ENCODE measurements at regions not wholly inside any gene's neighbourhood (a gene's known extent, or its start where the extent isn't known, plus 50 kb on each side); places are given as distances from the start of the nearest gene placed in this dataset.

DNA sequence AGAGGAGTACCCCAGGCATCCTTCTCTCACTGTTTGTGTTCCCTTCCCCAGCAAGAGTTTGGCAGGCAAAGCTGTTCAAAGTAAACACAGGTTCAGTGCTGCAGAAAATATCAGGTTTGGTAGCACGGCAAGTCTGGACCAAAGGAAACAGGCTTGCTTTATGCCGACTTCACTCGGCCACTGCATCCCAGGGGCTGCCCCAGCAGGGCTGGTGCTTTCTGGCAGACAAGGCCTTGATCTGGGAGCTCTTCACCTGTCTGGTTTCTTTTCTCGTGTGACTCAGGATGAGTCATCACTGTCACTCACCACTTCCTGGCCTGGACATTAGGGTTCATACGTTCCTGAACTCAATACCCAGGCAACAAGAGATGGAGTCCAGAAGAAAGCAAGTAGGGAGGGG is 52.6 kb upstream of the NAV2 start:
- TF ChIP-seq EGR1 (IDR thresholded peaks at IDR 0.05) (no peak), TCF12 (IDR thresholded peaks at IDR 0.05; ENCODE audit: low read depth) (no peak), RAD21 (IDR thresholded peaks at IDR 0.05; ENCODE audit: low read depth) (no peak), TAF1 (IDR thresholded peaks at IDR 0.05; ENCODE audit: low read depth) (no peak), FOXM1 (IDR thresholded peaks at IDR 0.05; ENCODE audit: borderline replicate concordance, low read depth) (no peak), CREB1 (IDR thresholded peaks at IDR 0.05; ENCODE audit: low read depth) (no peak), NFIC (IDR thresholded peaks at IDR 0.05) (no peak), CEBPB (IDR thresholded peaks at IDR 0.05) (no peak)
- TF ChIP-seq, protein P1, sequence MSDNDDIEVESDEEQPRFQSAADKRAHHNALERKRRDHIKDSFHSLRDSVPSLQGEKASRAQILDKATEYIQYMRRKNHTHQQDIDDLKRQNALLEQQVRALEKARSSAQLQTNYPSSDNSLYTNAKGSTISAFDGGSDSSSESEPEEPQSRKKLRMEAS (IDR thresholded peaks at IDR 0.05): no peak
- TF ChIP-seq, protein P2, sequence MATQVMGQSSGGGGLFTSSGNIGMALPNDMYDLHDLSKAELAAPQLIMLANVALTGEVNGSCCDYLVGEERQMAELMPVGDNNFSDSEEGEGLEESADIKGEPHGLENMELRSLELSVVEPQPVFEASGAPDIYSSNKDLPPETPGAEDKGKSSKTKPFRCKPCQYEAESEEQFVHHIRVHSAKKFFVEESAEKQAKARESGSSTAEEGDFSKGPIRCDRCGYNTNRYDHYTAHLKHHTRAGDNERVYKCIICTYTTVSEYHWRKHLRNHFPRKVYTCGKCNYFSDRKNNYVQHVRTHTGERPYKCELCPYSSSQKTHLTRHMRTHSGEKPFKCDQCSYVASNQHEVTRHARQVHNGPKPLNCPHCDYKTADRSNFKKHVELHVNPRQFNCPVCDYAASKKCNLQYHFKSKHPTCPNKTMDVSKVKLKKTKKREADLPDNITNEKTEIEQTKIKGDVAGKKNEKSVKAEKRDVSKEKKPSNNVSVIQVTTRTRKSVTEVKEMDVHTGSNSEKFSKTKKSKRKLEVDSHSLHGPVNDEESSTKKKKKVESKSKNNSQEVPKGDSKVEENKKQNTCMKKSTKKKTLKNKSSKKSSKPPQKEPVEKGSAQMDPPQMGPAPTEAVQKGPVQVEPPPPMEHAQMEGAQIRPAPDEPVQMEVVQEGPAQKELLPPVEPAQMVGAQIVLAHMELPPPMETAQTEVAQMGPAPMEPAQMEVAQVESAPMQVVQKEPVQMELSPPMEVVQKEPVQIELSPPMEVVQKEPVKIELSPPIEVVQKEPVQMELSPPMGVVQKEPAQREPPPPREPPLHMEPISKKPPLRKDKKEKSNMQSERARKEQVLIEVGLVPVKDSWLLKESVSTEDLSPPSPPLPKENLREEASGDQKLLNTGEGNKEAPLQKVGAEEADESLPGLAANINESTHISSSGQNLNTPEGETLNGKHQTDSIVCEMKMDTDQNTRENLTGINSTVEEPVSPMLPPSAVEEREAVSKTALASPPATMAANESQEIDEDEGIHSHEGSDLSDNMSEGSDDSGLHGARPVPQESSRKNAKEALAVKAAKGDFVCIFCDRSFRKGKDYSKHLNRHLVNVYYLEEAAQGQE (IDR thresholded peaks at IDR 0.05; ENCODE audit: low read depth): no peak

Data from Ishikawa (cell line).